Epithelial cell of proximal tubule (primary cell): ENCODE measurements at regions not wholly inside any gene's neighbourhood (a gene's known extent, or its start where the extent isn't known, plus 50 kb on each side); places are given as distances from the start of the nearest gene placed in this dataset.

Experiments used
- DNase-seq: peaks from one replicate; pipeline ENCODE4 v3.0.0-alpha.2; 2011; ENCODE audit warnings: low read depth
- H3K4me3 ChIP-seq: 2 replicates; pipeline ENCODE4 v1.5.1; 2011; ENCODE audit warnings: low read depth, mild to moderate bottlenecking, low read length
- CTCF ChIP-seq: conservative IDR thresholded peaks from 2 replicates; pipeline ENCODE4 v1.5.1; 2012; ENCODE audit warnings: low read depth, mild to moderate bottlenecking, low read length

GRCh38 chr6:48233063-48233462 is 122.1 kb upstream of the PTCHD4 start:
- no peak overlapping the region for H3K4me3 ChIP-seq
- DNase-seq = no peak
- TF ChIP-seq CTCF = no peak

DNA sequence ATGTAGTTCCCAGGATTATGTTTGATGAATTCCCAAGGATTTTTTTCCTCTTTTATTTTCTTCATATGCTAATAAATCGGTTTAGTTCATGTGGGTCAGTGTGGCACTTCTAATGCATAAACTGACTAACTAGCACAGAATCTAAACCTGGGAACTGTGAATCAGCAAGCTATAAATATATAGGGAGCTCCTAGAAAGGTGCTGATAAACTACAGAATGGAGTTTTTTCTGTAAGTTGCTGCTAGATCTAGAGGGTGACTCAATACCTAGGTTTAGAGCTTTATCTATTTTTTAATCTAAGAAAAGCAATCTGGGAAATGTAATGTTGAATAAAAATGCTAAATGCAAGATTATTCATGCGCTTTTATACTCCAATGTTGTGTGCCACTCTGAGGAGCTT is 118.8 kb upstream of the PTCHD4 start:
- no peak for DNase-seq
- H3K4me3 ChIP-seq = no peak overlapping the region
- no peak for TF ChIP-seq CTCF

GRCh38 chr6:48222241-48222640 is 111.2 kb upstream of the PTCHD4 start:
- DNase-seq = no peak
- no peak overlapping the region for H3K4me3 ChIP-seq
- TF ChIP-seq CTCF = no peak

GRCh38 chr6:48213076-48213788 is 102.2 kb upstream of the PTCHD4 start:
- no peak for TF ChIP-seq CTCF
- no peak overlapping the region for H3K4me3 ChIP-seq
- no peak for DNase-seq

DNA sequence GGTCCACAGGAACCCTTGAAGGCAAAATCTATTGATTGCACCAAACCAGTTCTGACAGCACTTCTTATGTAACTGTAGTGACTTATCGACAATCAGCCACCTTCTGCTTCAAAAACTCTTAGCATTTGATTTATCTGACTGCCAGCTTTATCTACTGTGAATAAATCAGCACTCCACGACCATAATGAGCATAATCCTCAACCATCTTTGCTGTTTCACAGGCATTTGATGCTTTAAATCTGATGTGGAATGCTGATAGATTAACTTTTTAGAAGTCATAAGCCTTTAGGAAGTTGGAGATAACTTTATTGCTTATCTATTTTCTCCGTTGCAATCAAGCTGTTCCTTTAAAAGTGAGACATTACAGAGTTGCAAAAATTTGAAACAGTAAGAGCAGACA is 101.5 kb upstream of the PTCHD4 start:
- no peak for TF ChIP-seq CTCF
- H3K4me3 ChIP-seq = no peak overlapping the region
- DNase-seq = no peak

DNA sequence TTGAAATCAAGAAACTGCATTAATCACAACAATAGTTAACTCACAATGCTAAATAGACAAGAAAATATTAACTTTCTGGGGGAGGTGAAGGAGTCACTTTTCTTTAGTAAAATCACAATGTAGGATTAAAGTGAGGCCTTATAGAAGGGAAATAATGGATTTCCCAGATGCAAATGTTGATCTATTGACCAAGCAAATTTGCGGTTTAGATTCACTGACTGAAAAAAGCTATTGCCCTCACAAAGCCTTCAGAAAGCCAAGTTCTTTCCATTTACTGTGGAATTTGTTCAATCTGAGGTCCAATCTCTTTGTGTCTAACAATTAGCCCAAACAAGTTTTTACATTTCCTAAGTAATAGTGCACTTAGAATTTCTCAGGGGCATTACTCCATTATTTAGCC is 95.1 kb upstream of the PTCHD4 start:
- no peak for DNase-seq
- TF ChIP-seq CTCF = no peak
- H3K4me3 ChIP-seq = no peak overlapping the region

GRCh38 chr6:48200869-48201390 is 89.9 kb upstream of the PTCHD4 start:
- no peak for DNase-seq
- no peak overlapping the region for H3K4me3 ChIP-seq
- no peak for TF ChIP-seq CTCF
